Neural cell (in vitro differentiated cells): ENCODE measurements at regions not wholly inside any gene's neighbourhood (a gene's known extent, or its start where the extent isn't known, plus 50 kb on each side); places are given as distances from the start of the nearest gene placed in this dataset.

Experiments
- H2AFZ ChIP-seq: fragments of 200-600, 300-800 bp; sonication (generic), shearing (Covaris generic); 2 replicates; pipeline ENCODE4 v1.6.0; 2014; ENCODE audit warnings: low read depth, mild to moderate bottlenecking, antibody characterized with exemption, low read length, moderate library complexity
- H3F3A ChIP-seq: fragments of 200-600 bp; shearing (Covaris generic); 2 replicates; pipeline ENCODE4 v1.6.1; 2016; ENCODE audit warnings: mild to moderate bottlenecking, moderate library complexity, mixed read lengths, antibody characterized with exemption, low read length; ENCODE audit not compliant: insufficient read depth, poor library complexity, severe bottlenecking
- H3K27ac ChIP-seq: fragments of 200-600, 300-800 bp; sonication (generic), shearing (Covaris generic); 2 replicates; pipeline ENCODE4 v1.5.1; 2014; ENCODE audit warnings: mild to moderate bottlenecking, low read length, moderate library complexity
- H3K27me3 ChIP-seq: fragments of 300-800, 200-600 bp; sonication (generic), shearing (Covaris generic); 2 replicates; pipeline ENCODE4 v1.6.0; 2014; ENCODE audit warnings: mild to moderate bottlenecking, low read depth, low read length, moderate library complexity; ENCODE audit not compliant: insufficient read depth
- H3K36me3 ChIP-seq: fragments of 300-800, 200-600 bp; sonication (generic), shearing (Covaris generic); 2 replicates; pipeline ENCODE4 v1.5.1; 2014; ENCODE audit warnings: mild to moderate bottlenecking, antibody characterized with exemption, low read length, moderate library complexity; ENCODE audit not compliant: insufficient read depth
- H3K4me2 ChIP-seq: fragments of 300-800, 200-600 bp; sonication (generic), shearing (Covaris generic); 2 replicates; pipeline ENCODE4 v1.6.0; 2014; ENCODE audit warnings: mild to moderate bottlenecking, low read length
- H3K4me3 ChIP-seq: fragments of 300-800, 200-600 bp; sonication (generic), shearing (Covaris generic); 2 replicates; pipeline ENCODE4 v1.5.1; 2014; ENCODE audit warnings: mild to moderate bottlenecking, low read length, moderate library complexity
- H3K79me2 ChIP-seq: fragments of 200-600 bp; shearing (Covaris generic); replicated peaks from 2 replicates; pipeline ENCODE4 v1.6.0; 2014; ENCODE audit warnings: mild to moderate bottlenecking, low read length, moderate library complexity; ENCODE audit not compliant: insufficient read depth
- H3K9ac ChIP-seq: fragments of 300-800, 200-600 bp; sonication (generic), shearing (Covaris generic); 2 replicates; pipeline ENCODE4 v1.6.1; 2016; ENCODE audit warnings: mild to moderate bottlenecking, low read length, mixed read lengths
- H3K9me2 ChIP-seq: fragments of 200-600 bp; shearing (Covaris generic); 2 replicates; pipeline ENCODE4 v1.6.1; 2016; ENCODE audit warnings: mild to moderate bottlenecking, low read length, mixed read lengths; ENCODE audit not compliant: insufficient read depth
- H3K9me3 ChIP-seq: fragments of 200-600, 300-800 bp; sonication (generic), shearing (Covaris generic); 2 replicates; pipeline ENCODE4 v1.6.1; 2016; ENCODE audit warnings: mild to moderate bottlenecking, mixed run types, low read length, moderate library complexity, mixed read lengths
- H4K20me1 ChIP-seq: fragments of 200-600 bp; shearing (Covaris generic); 2 replicates; pipeline ENCODE4 v1.6.1; 2016; ENCODE audit warnings: mild to moderate bottlenecking, mixed run types; ENCODE audit not compliant: insufficient read depth
- EP300 ChIP-seq: fragments of 450-650 bp; conservative IDR thresholded peaks from 2 replicates; pipeline ENCODE4 v1.6.1; 2014; ENCODE audit warnings: antibody characterized with exemption, mild to moderate bottlenecking, moderate library complexity; ENCODE audit not compliant: poor library complexity, severe bottlenecking
- EZH2 ChIP-seq: fragments of 200-600, 300-800 bp; shearing (Covaris generic), sonication (generic); IDR thresholded peaks from 2 replicates; pipeline ENCODE4 v1.6.1; 2014; ENCODE audit warnings: antibody characterized with exemption, low read length, borderline replicate concordance, mild to moderate bottlenecking; ENCODE audit not compliant: insufficient read depth, poor library complexity, severe bottlenecking
- MXI1 ChIP-seq: fragments of 450-650 bp; conservative IDR thresholded peaks from 2 replicates; pipeline ENCODE4 v1.6.1; 2014; ENCODE audit warnings: antibody characterized with exemption, mild to moderate bottlenecking; ENCODE audit not compliant: poor library complexity, severe bottlenecking
- POLR2AphosphoS5 ChIP-seq: IDR thresholded peaks from 2 replicates; pipeline ENCODE4 v1.6.1; 2012
- RAD21 ChIP-seq: fragments of 450-650 bp; conservative IDR thresholded peaks from 2 replicates; pipeline ENCODE4 v1.6.1; 2014; ENCODE audit warnings: antibody characterized with exemption, mild to moderate bottlenecking, moderate library complexity
- REST ChIP-seq: IDR thresholded peaks from 2 replicates; pipeline ENCODE4 v1.6.1; 2012; ENCODE audit warnings: borderline replicate concordance
- SMC3 ChIP-seq: fragments of 450-650 bp; conservative IDR thresholded peaks from 2 replicates; pipeline ENCODE4 v1.6.1; 2014; ENCODE audit warnings: antibody characterized with exemption, mild to moderate bottlenecking, moderate library complexity; ENCODE audit not compliant: poor library complexity
- TAF1 ChIP-seq: IDR thresholded peaks from 2 replicates; pipeline ENCODE4 v1.6.1; 2012; ENCODE audit warnings: low read depth
- TF ChIP-seq, protein P1 (sequence below): fragments of 450-650 bp; IDR thresholded peaks from 2 replicates; pipeline ENCODE4 v1.5.1; 2014; ENCODE audit warnings: antibody characterized with exemption, mild to moderate bottlenecking, moderate library complexity; ENCODE audit not compliant: poor library complexity, severe bottlenecking

DNA sequence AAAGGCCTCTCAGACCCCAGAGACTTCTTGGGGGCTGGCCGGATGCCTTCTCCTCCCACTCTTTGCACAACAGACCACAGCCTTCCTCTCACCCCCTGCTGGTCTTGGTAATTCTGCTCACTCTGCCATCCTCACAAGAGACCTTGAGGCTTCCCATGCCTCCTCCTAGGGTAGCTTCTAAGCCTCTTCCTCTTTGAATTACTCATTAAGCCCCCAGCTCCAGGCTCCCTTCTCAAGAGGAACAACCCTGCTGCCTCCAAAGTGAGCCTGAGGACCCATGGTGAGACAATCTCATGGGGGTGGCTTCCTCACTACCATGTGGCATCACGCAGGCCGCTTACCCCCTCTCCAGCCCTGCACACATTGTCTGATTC, 184.6 kb upstream of the SYT13 start:
- no peak overlapping the region for H3K27ac ChIP-seq
- H3K4me2 ChIP-seq, result no peak overlapping the region
- no peaks in the 10 kb centered on the region for H3F3A ChIP-seq
- no peaks in the 10 kb centered on the region for H3K9me3 ChIP-seq
- H3K36me3 ChIP-seq, result no peaks in the 10 kb centered on the region
- no peaks in the 10 kb centered on the region for H3K27me3 ChIP-seq
- H2AFZ ChIP-seq, result no peak overlapping the region
- no peak overlapping the region for H3K9ac ChIP-seq
- no peaks in the 10 kb centered on the region for H4K20me1 ChIP-seq
- no peaks in the 10 kb centered on the region for H3K9me2 ChIP-seq
- TF ChIP-seq REST (no peak), POLR2AphosphoS5 (no peak)
- H3K79me2 ChIP-seq, result no peaks in the 10 kb centered on the region
- no peak overlapping the region for H3K4me3 ChIP-seq

DNA sequence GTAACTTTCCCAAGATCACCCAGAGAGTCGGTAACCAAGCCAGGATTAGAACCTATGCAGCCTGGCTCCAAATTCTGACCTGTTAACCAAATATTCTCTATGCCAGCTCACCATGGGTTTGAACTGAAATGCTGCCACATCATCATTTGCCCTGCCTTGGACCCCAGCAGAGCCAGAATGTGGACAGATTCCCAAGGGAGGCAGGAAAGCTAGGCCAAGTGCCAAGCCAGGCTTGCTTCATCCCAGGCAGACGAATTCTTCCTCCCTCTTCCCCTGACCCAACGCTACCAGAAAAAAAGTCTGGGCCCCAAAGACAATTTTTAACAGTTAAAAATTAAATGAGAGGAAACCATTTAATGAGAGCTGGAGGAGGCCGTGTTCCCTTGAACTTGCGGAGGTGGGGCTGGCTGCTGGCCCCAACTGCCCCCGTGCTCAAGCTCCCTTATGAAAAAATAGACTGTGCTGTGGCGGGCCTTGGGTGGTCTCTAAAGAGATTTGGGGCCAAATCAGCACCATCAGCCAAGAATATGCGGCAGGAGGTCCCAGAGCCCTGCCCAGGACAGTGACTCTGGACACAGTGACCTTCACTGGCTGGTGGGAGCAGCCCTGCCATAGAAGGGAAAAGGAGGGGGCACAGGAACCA, 184.1 kb upstream of the SYT13 start:
- no peak overlapping the region for H2AFZ ChIP-seq
- no peak overlapping the region for H3K4me3 ChIP-seq
- H3K27me3 ChIP-seq, result no peaks in the 10 kb centered on the region
- no peak overlapping the region for H3K27ac ChIP-seq
- H3F3A ChIP-seq, result no peaks in the 10 kb centered on the region
- H3K79me2 ChIP-seq, result no peaks in the 10 kb centered on the region
- no peak overlapping the region for H3K9ac ChIP-seq
- H3K9me3 ChIP-seq, result no peaks in the 10 kb centered on the region
- no peaks in the 10 kb centered on the region for H3K36me3 ChIP-seq
- TF ChIP-seq POLR2AphosphoS5, result no peak
- TF ChIP-seq TAF1, result no peak
- TF ChIP-seq MXI1, result no peak
- no peak for TF ChIP-seq SMC3
- TF ChIP-seq, protein P1, sequence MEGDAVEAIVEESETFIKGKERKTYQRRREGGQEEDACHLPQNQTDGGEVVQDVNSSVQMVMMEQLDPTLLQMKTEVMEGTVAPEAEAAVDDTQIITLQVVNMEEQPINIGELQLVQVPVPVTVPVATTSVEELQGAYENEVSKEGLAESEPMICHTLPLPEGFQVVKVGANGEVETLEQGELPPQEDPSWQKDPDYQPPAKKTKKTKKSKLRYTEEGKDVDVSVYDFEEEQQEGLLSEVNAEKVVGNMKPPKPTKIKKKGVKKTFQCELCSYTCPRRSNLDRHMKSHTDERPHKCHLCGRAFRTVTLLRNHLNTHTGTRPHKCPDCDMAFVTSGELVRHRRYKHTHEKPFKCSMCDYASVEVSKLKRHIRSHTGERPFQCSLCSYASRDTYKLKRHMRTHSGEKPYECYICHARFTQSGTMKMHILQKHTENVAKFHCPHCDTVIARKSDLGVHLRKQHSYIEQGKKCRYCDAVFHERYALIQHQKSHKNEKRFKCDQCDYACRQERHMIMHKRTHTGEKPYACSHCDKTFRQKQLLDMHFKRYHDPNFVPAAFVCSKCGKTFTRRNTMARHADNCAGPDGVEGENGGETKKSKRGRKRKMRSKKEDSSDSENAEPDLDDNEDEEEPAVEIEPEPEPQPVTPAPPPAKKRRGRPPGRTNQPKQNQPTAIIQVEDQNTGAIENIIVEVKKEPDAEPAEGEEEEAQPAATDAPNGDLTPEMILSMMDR, result no peak
- TF ChIP-seq EP300, result no peak
- TF ChIP-seq RAD21, result no peak
- TF ChIP-seq EZH2, result no peak
- TF ChIP-seq REST, result no peak
- no peaks in the 10 kb centered on the region for H4K20me1 ChIP-seq
- H3K9me2 ChIP-seq, result no peaks in the 10 kb centered on the region
- H3K4me2 ChIP-seq, result no peak overlapping the region
